ENCODE measurements at regions not wholly inside any gene's neighbourhood (a gene's known extent, or its start where the extent isn't known, plus 50 kb on each side); places are given as distances from the start of the nearest gene placed in this dataset.

DNA sequence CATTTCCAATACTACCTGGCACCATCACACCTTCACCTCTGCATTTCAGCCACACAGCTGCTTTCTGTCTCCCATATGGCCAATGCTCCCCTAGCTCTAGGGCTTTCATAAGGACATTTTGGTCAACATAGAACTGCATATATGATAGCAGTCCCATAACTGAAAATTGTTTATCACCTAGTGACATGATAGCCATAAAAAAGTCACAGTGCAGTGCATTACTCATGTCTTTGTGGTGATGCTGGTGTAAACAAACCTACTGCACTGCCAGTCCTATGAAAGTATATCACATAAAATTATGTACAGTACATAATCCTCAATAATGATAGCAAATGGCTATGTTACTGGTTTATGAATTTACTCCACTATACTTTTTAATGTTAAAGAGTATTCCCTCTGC lies 221.0 kb downstream of the NAF1 start:
- no peak for DNase-seq (ENCODE audit: low read depth in 1 of 2, low spot score in 1 of 2)
- Histone ChIP-seq H3K4me3 (replicated peaks; ENCODE audit: insufficient read depth, low read length) (no peak overlapping the region), H3K27ac (replicated peaks) (no peak overlapping the region), H3K27me3 (ENCODE audit: insufficient read depth, poor library complexity, severe bottlenecking) (no peaks in the 10 kb centered on the region)
- TF ChIP-seq, protein P1, sequence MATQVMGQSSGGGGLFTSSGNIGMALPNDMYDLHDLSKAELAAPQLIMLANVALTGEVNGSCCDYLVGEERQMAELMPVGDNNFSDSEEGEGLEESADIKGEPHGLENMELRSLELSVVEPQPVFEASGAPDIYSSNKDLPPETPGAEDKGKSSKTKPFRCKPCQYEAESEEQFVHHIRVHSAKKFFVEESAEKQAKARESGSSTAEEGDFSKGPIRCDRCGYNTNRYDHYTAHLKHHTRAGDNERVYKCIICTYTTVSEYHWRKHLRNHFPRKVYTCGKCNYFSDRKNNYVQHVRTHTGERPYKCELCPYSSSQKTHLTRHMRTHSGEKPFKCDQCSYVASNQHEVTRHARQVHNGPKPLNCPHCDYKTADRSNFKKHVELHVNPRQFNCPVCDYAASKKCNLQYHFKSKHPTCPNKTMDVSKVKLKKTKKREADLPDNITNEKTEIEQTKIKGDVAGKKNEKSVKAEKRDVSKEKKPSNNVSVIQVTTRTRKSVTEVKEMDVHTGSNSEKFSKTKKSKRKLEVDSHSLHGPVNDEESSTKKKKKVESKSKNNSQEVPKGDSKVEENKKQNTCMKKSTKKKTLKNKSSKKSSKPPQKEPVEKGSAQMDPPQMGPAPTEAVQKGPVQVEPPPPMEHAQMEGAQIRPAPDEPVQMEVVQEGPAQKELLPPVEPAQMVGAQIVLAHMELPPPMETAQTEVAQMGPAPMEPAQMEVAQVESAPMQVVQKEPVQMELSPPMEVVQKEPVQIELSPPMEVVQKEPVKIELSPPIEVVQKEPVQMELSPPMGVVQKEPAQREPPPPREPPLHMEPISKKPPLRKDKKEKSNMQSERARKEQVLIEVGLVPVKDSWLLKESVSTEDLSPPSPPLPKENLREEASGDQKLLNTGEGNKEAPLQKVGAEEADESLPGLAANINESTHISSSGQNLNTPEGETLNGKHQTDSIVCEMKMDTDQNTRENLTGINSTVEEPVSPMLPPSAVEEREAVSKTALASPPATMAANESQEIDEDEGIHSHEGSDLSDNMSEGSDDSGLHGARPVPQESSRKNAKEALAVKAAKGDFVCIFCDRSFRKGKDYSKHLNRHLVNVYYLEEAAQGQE (IDR thresholded peaks at IDR 0.05; ENCODE audit: insufficient replicate concordance, low read depth), result no peak
- TF ChIP-seq GABPA (IDR thresholded peaks at IDR 0.05; ENCODE audit: low read depth), result no peak
- TF ChIP-seq, protein P2, sequence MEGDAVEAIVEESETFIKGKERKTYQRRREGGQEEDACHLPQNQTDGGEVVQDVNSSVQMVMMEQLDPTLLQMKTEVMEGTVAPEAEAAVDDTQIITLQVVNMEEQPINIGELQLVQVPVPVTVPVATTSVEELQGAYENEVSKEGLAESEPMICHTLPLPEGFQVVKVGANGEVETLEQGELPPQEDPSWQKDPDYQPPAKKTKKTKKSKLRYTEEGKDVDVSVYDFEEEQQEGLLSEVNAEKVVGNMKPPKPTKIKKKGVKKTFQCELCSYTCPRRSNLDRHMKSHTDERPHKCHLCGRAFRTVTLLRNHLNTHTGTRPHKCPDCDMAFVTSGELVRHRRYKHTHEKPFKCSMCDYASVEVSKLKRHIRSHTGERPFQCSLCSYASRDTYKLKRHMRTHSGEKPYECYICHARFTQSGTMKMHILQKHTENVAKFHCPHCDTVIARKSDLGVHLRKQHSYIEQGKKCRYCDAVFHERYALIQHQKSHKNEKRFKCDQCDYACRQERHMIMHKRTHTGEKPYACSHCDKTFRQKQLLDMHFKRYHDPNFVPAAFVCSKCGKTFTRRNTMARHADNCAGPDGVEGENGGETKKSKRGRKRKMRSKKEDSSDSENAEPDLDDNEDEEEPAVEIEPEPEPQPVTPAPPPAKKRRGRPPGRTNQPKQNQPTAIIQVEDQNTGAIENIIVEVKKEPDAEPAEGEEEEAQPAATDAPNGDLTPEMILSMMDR (IDR thresholded peaks at IDR 0.05; ENCODE audit: insufficient read depth, low read length), result no peak
- TF ChIP-seq SPI1 (IDR thresholded peaks at IDR 0.05; ENCODE audit: borderline replicate concordance, low read depth), result no peak
- TF ChIP-seq POLR2AphosphoS5 (IDR thresholded peaks at IDR 0.05; ENCODE audit: low read depth), result no peak

DNA sequence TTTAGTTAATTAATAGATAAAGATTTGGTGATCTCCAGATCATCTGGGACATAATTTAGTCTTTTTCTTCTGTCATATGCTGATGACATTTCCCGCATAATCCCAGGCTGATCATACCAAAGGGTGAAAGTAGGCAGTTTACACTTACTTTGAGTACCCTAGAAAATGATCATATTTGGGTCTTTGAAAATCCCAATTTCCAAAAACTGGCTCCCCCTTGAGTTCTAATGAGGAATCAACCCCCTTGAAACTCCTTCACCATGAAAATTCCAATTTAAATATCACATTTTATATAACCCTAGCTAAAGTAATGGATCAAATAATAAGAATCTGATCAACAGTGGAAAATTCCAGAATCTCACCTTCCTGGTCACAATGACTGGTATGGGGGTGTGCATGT lies 223.4 kb downstream of the NAF1 start:
- DNase-seq (ENCODE audit: low read depth in 1 of 2, low spot score in 1 of 2), result no peak
- Histone ChIP-seq H3K27ac (replicated peaks) (no peak overlapping the region), H3K4me3 (replicated peaks; ENCODE audit: insufficient read depth, low read length) (no peak overlapping the region), H3K27me3 (ENCODE audit: insufficient read depth, poor library complexity, severe bottlenecking) (no peaks in the 10 kb centered on the region)
- TF ChIP-seq GABPA (IDR thresholded peaks at IDR 0.05; ENCODE audit: low read depth), result no peak
- TF ChIP-seq, protein P1 (IDR thresholded peaks at IDR 0.05; ENCODE audit: insufficient replicate concordance, low read depth), result no peak
- TF ChIP-seq, protein P2 (IDR thresholded peaks at IDR 0.05; ENCODE audit: insufficient read depth, low read length), result no peak
- TF ChIP-seq SPI1 (IDR thresholded peaks at IDR 0.05; ENCODE audit: borderline replicate concordance, low read depth), result no peak

DNA sequence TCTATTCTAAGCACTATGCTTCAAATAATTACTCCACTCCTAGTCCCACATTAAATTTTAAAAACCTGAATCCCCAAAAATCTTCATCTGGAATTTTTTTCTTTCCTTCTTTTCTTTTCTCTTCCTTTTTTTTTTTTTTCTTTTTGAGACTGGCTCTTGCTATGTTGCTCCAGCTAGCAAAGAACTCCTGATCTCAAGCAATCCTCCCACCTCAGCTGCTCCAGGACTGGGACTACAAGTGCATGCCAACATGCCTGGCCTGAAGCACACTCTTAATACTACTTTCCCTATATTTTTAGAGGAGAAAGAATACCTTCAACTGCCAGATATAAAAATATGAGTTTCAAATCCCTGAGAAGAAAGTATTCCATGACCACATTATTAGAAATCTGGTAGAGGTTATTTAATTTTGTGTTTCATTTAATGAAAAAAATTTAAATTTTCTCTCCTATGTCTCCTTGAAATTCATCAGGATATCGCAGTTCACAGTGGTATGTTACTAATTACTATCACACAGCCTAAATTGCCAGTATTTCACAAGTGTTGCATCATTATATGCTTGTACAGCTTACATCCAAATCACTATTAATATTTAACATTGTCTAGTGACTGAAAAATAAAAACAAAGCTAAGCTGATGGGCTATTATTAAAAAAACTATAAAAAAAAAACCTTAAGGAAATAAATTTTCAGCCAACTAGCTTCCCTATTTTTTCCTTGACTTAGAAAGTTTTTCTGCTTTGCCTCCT lies 227.8 kb downstream of the NAF1 start:
- TF ChIP-seq SPI1 (IDR thresholded peaks at IDR 0.05; ENCODE audit: borderline replicate concordance, low read depth), result no peak
- TF ChIP-seq, protein P2 (IDR thresholded peaks at IDR 0.05; ENCODE audit: insufficient read depth, low read length), result no peak
- TF ChIP-seq, protein P1 (IDR thresholded peaks at IDR 0.05; ENCODE audit: insufficient replicate concordance, low read depth), result no peak
- TF ChIP-seq POLR2AphosphoS5 (IDR thresholded peaks at IDR 0.05; ENCODE audit: low read depth), result no peak
- no peak for TF ChIP-seq GABPA (IDR thresholded peaks at IDR 0.05; ENCODE audit: low read depth)
- Histone ChIP-seq H3K27me3 (ENCODE audit: insufficient read depth, poor library complexity, severe bottlenecking) (no peaks in the 10 kb centered on the region), H3K27ac (replicated peaks) (no peak overlapping the region), H3K4me3 (replicated peaks; ENCODE audit: insufficient read depth, low read length) (no peak overlapping the region)
- no peak for DNase-seq (ENCODE audit: low read depth in 1 of 2, low spot score in 1 of 2)

All from HL-60 (cell line).